GM21723 (cell line): ENCODE measurements at regions not wholly inside any gene's neighbourhood (a gene's known extent, or its start where the extent isn't known, plus 50 kb on each side); places are given as distances from the start of the nearest gene placed in this dataset.

Experiments
- ATAC-seq: cut with Tn5 transposase; IDR thresholded peaks from one replicate; pipeline ENCODE4 v1.9.1; 2021; ENCODE audit warnings: mild to moderate bottlenecking, moderate library complexity; ENCODE audit not compliant: unreplicated experiment

DNA sequence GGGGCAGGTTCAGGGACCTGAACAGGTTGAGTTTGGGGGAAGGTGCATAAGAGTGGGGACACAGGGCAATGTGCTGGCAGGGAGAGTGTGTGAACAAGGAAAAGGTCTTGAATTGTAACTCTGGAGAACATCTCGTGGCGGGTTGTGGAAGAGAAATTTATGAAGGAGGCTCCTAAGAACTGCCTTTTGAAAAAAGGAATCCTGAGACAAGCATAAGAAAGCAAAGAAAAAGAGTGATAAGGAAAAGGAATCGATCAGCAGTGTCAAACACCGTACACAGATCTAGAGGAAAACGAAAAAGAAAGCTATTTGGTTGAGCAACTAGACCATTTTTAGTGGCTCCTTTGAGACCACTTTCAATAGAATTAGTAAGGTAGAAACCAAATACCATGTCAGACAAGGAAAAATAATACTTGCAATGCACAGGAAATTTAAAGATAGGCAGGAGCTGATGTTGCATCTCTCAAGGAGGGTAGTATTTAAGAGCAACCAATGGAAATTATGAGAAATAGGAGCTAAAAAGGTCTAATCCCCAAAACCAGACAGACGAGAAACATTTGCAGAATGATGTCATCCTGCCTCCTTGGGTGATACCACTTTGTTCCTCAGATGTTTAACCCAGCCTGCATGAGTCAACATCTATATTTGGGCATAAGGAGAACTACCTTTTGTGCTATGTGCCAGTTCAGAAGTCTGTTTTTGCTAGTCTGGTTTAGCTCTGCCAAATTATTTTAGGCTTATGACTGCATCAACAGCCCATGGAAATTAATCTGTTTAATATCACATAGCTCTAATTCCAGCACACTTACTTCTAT lies 64.5 kb upstream of the STK38L start:
- peak; percentile 90 for ATAC-seq

DNA sequence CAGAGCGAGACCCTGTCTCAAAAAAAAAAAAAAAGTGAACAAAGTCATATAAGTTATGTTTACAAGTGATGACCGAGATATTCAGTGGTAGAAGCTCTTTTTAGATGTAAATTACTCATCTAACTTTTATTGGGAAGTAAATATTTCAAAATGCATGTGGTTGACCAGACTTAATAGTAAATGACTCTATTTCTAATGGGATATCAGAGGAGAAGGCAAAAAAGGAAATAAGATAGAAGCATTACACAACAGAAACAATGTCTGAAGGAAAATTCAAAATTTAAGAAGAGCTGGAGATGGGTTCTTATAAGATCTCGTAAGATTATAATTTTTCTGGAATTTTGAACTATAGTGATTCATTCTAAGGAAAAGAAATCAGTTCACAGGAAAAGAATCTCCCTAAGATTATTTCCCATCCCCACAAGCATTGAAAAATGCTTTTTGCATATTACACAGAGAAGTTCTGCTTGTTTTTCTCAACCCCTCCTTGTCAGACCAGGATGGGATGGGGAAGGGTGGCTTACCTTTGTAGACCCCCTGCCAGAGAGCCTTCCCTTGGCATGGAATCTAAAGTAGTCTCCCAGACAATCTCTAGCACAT lies 63.1 kb upstream of the STK38L start:
- ATAC-seq = no peak

DNA sequence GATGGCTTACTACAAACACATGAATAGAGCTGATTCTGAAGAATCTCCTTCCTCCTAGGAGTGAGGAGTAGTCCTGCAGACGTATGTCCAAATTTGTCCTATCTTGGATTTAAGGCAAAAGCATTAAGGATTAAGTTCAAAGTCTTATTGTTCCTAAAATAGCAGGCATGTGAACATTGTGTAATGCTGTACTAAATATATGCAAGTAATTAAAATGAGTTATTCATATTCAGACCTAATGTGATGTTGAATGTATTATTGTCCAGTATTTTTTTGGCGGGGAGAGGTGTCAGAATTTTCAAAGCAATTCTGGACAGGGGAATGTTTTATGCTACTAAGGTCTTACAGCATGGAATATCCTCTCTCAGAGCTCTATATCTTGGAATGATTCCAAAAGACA lies 60.7 kb upstream of the STK38L start:
- no peak for ATAC-seq

DNA sequence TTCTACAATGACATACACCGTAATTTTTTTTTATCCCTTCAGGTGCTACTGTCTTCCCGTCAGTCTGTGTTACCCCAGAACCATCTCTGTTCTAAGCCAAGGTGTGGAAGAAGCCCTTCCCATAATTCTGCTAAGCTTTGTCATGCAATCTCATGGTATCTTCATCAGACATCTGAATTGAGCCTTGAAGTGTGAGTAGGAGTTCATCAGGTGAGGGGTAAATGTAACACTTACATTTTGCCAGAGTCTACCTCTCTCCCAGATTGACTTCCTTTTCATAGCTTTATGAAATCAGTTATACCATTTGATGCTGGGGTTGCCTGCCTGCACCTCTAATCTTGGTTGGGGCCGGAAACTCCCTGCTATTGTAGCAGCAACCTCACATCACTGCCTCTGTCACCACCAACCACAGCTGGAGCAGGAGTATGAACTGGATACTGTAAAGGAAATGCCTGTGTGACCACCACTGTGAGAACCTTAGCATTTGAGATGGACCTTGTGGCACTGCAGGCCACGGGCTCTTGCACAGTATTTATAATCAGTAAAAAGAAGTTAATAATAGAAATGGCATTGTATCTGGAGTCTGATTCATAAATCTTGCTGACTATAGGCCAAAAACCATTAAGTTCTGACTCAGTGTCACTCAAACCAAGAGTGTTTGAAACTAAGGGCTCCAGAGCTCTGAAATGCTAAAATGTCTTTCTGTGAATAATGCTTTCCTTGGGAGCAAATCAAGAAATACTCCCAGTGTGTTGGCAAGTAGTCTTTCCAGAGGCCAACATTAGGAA lies 58.7 kb upstream of the STK38L start:
- ATAC-seq = peak; percentile 86

DNA sequence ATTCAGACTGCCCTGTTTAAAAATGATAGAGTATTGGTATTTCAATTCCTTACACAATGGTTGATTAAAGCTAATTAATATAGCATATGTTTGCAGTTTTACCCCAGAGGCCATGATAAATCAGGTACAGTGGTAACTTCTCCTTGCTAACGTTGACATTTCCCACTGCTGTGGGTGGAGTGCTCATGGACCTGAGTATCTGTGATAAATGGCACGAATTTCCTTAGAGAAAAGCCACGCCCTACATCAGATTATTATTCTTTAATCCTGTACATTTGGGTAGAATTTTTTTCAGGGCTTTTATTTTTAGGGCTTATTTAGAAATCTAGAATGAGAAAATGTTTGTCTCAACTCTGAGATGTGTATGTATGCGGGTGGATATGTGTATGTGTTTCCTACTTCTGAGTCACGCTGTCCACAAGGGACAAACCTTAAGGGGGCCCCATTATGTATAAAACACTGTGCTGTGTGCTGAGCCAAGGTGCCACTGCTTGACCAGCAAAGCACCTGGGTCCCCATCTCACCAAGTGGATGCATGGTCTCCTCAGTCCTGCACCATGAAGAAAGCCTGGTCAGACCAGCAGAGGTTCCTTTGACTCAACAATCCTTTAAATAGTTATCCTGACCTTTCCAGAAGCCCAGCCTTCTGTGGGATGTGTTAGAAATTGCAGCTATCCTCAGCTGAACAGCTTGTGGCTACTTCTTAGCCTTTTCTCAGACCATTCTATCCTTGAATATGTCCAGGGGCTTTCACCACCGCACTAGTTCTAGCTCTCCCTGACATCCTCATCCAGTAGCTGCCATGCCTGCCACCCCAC lies 57.9 kb upstream of the STK38L start:
- ATAC-seq = no peak

DNA sequence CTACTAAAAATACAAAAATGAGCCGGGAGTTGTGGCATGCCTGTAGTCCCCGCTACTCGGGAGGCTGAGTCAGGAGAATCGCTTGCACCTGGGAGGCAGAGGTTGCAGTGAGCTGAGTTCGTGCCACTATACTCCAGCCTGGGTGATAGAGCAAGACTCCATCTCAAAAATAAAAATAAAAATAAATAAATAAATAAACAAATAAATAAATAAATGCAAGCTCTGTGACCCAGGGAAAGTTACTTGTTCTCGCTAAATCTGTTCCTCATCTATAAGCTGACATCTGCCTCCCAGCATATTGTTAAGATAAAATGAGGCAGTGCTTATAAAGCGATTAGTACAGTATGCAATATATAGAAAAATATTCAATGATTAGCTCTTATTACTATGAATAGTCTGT lies 56.4 kb upstream of the STK38L start:
- ATAC-seq = no peak

DNA sequence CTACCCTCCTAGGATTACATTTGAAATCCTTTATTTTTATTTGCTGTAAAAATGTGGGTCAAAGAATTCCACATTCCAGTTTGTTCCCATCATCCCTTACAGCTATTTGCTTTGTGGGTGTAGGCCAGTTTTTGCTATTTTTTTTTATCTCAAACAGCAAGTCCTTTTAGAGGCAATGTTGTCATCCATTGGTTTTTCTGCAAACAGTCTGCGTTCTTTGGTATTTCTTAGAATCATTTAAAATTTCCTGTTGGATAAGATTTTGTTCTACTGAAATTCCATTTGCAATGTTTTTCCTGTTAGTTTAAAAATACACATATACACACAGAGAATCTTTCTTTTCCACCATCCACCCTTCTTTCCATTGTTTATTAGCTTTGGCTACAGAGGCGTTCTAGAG lies 53.3 kb upstream of the STK38L start:
- ATAC-seq = no peak

DNA sequence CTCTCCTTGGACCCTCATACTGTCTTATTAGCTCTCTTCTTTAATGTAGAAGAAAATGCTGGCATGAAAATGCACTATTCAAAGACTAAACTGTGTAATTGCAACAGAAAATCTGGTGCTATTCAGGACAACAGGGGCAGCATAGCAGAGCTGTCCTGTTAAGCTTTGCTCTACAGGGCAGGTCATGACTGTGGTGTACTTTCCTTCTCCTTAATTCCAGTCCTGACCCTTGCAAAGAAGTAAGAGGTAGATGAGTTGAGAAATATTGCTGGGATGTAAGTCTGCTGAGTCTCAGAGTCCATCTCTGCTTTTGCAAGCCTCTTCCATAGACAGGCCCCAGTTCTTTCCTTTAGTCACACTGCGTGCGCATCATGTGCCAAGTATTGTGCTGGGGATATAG lies 52.6 kb upstream of the STK38L start:
- ATAC-seq = no peak

DNA sequence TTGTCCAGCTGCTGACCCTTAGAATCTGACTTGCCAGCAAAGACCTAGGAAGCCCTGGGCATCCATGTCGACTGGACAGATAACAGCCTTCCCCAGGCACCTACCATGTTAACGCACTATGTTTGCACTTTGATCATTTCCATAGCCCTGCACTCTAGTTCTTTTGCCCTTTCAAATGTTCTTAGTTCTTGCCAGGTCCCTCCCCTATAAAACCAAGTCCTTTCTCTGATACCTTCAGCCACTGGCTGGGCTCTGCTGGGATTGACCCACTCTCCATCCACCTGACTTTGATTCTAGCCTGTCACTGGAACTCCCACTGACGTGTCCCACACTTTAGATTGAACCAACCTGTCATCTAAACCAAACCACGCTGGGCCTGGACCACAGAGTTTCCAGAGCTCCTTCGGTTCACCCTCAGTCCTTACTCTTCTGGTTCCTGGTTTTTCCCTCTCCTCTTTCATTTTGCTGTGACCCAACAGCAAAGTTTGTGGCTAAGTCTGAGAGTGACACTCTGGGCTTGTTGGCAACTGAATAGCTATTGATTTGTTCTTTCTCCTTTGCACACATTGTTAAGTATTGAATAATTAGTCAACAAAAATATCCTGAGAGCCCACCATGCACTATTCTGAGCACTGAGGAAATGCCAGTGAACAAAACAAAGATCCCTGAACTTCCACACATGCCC lies 51.8 kb upstream of the STK38L start:
- no peak for ATAC-seq

DNA sequence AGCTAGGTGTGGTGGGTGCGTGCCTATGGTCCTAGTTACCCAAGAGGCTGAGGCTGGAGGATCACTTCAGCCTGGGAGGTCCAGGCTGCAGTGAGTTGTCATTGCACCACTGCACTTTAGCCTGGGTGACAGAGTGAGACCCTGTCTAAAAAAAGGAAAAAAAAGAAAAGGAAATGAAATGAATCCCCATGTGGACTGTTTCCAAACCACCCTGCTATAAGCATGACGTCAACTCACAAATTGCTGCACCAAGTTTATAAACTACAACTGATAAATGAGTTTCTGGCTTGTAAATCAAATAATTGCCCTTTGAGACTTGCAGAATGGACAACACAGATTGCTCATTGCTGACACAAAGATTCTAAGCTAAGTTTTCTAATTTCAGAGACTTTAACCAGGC lies 51.0 kb upstream of the STK38L start:
- ATAC-seq = no peak

DNA sequence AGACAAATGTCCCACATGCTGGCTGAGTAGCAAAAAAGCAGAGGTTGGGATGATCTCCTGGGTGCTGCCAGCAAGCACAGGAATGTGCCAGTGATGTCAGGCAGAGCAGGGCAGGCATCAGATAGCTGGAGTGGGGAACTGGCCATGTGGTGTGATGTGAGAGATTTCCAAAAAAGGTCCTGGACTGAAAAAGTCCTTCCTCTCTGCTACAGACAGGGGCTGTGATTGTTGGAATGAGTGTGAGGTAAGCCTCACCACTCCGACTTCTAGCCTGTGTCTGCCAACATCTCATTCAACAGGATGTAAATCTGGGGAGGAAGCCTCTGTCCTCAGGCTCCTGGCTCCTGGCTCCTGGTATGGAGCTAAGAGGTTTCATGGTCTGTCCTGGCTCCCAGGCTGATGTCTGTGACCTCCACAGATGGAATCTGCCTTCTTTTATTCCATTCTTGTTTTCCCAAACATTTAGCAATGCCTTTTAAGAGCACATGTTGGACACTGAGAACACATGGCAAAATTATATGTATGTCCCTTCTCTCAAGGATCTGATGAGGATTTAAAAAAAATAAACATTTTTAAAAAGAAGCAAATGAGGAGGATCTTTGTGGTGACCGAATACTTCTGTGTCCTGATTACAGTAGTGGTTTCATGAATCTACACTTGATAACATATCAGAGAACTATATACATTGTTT lies 50.1 kb upstream of the STK38L start:
- ATAC-seq = no peak
